Naive B cell (primary cell): ENCODE measurements at regions not wholly inside any gene's neighbourhood (a gene's known extent, or its start where the extent isn't known, plus 50 kb on each side); places are given as distances from the start of the nearest gene placed in this dataset.

ENCODE experiments used
- ATAC-seq, 2 donors: fragments of 150-1000 bp; cut with Tn5 transposase; 2 replicates each; pipeline ENCODE4 v1.10.0; 2021; ENCODE audit warnings: low read depth in 2 of 2, mild to moderate bottlenecking in 2 of 2, moderate library complexity in 2 of 2
- DNase-seq: peaks from one replicate; pipeline ENCODE4 v3.0.0; 2022
- H3K27ac Mint-ChIP-seq, 6 donors: one replicate each; pipeline ENCODE4 v1.8.0; 2020 to 2022; ENCODE audit warnings: mild to moderate bottlenecking in 6 of 6, mixed read lengths in 6 of 6, moderate library complexity in 5 of 6, inconsistent platforms in 2 of 6
- H3K27me3 Mint-ChIP-seq, 3 donors: one replicate each; pipeline ENCODE4 v1.8.0; 2021 to 2022; ENCODE audit warnings: mixed read lengths in 3 of 3, mild to moderate bottlenecking in 1 of 3
- H3K36me3 Mint-ChIP-seq, 2 donors: one replicate each; pipeline ENCODE4 v1.8.0; 2020 to 2022; ENCODE audit warnings: mixed read lengths in 2 of 2, inconsistent platforms in 1 of 2, mild to moderate bottlenecking in 1 of 2
- H3K4me1 Mint-ChIP-seq, 3 donors: one replicate each; pipeline ENCODE4 v1.8.0; 2020 to 2022; ENCODE audit warnings: mixed read lengths in 3 of 3, inconsistent platforms in 1 of 3, mild to moderate bottlenecking in 1 of 3, moderate library complexity in 1 of 3
- H3K4me3 Mint-ChIP-seq, 8 donors: one replicate each; pipeline ENCODE4 v1.8.0; 2020 to 2022; ENCODE audit warnings: mild to moderate bottlenecking in 8 of 8, mixed read lengths in 8 of 8, moderate library complexity in 8 of 8, inconsistent platforms in 2 of 8
- H3K9me3 Mint-ChIP-seq, 7 donors: one replicate each; pipeline ENCODE4 v1.8.0; 2020 to 2022; ENCODE audit warnings: mixed read lengths in 7 of 7, mild to moderate bottlenecking in 5 of 7, inconsistent platforms in 2 of 7, moderate library complexity in 1 of 7

GRCh38 chr3:117628823-117629291, 919.3 kb downstream of the TUSC7 start:
- ATAC-seq: no peak
- no peaks in the 10 kb centered on the region for H3K4me1 Mint-ChIP-seq
- H3K9me3 Mint-ChIP-seq: peaks cover 0 to 2% (median 0%) of the 10 kb centered on the region in 7 donors
- H3K27me3 Mint-ChIP-seq: no peaks in the 10 kb centered on the region
- no peak overlapping the region for H3K27ac Mint-ChIP-seq
- H3K36me3 Mint-ChIP-seq: no peaks in the 10 kb centered on the region
- no peak for DNase-seq
- no peak overlapping the region for H3K4me3 Mint-ChIP-seq

- H3K36me3 Mint-ChIP-seq: no peaks in the 10 kb centered on the region
- no peak for DNase-seq
- H3K4me3 Mint-ChIP-seq: no peak overlapping the region
- peaks cover 0 to 2% (median 0%) of the 10 kb centered on the region in 7 donors for H3K9me3 Mint-ChIP-seq
- no peak for ATAC-seq
- no peaks in the 10 kb centered on the region for H3K27me3 Mint-ChIP-seq
- no peak overlapping the region for H3K27ac Mint-ChIP-seq
- H3K4me1 Mint-ChIP-seq: no peaks in the 10 kb centered on the region
Observed at GRCh38 chr3:117629505-117629904, 919.9 kb downstream of the TUSC7 start.

GRCh38 chr3:117630469-117630868, 920.9 kb downstream of the TUSC7 start:
- no peaks in the 10 kb centered on the region for H3K4me1 Mint-ChIP-seq
- H3K27me3 Mint-ChIP-seq: no peaks in the 10 kb centered on the region
- DNase-seq (no peak), ATAC-seq (no peak)
- H3K9me3 Mint-ChIP-seq: peaks cover 0 to 4% (median 0%) of the 10 kb centered on the region in 7 donors
- no peak overlapping the region for H3K27ac Mint-ChIP-seq
- H3K36me3 Mint-ChIP-seq: no peaks in the 10 kb centered on the region
- no peak overlapping the region for H3K4me3 Mint-ChIP-seq

GRCh38 chr3:117630885-117631284, 921.3 kb downstream of the TUSC7 start:
- no peak for DNase-seq
- Mint-ChIP-seq H3K4me3 (no peak overlapping the region), H3K36me3 (no peaks in the 10 kb centered on the region), H3K4me1 (no peaks in the 10 kb centered on the region), H3K27ac (no peak overlapping the region), H3K27me3 (no peaks in the 10 kb centered on the region), H3K9me3 (peaks cover 0 to 4% (median 0%) of the 10 kb centered on the region in 7 donors)
- no peak for ATAC-seq

- Mint-ChIP-seq H3K4me1 (no peaks in the 10 kb centered on the region), H3K27ac (no peak overlapping the region), H3K27me3 (no peaks in the 10 kb centered on the region), H3K36me3 (no peaks in the 10 kb centered on the region), H3K4me3 (no peak overlapping the region), H3K9me3 (peaks cover 0 to 7% (median 0%) of the 10 kb centered on the region in 7 donors)
- ATAC-seq (no peak), DNase-seq (no peak)
Observed at GRCh38 chr3:117631781-117632180, 922.2 kb downstream of the TUSC7 start.

GRCh38 chr3:117632191-117632590, 922.6 kb downstream of the TUSC7 start:
- Mint-ChIP-seq H3K36me3 (no peaks in the 10 kb centered on the region), H3K27me3 (no peaks in the 10 kb centered on the region), H3K4me3 (no peak overlapping the region), H3K27ac (no peak overlapping the region), H3K9me3 (peaks cover 0 to 7% (median 0%) of the 10 kb centered on the region in 7 donors), H3K4me1 (no peaks in the 10 kb centered on the region)
- DNase-seq: no peak
- ATAC-seq: no peak

GRCh38 chr3:117633207-117633606, 923.6 kb downstream of the TUSC7 start:
- H3K4me3 Mint-ChIP-seq: no peak overlapping the region

GRCh38 chr3:117637666-117638065, 928.1 kb downstream of the TUSC7 start:
- no peak for ATAC-seq
- peaks cover 0 to 7% (median 3%) of the 10 kb centered on the region in 7 donors for H3K9me3 Mint-ChIP-seq
- no peaks in the 10 kb centered on the region for H3K27me3 Mint-ChIP-seq
- H3K36me3 Mint-ChIP-seq: no peaks in the 10 kb centered on the region
- H3K4me1 Mint-ChIP-seq: no peaks in the 10 kb centered on the region
- no peak overlapping the region for H3K4me3 Mint-ChIP-seq
- H3K27ac Mint-ChIP-seq: no peak overlapping the region
- DNase-seq: no peak

More at GRCh38 chr3:117633207-117633606, 923.6 kb downstream of the TUSC7 start:
- Mint-ChIP-seq H3K27ac (no peak overlapping the region), H3K27me3 (no peaks in the 10 kb centered on the region), H3K4me1 (no peaks in the 10 kb centered on the region), H3K9me3 (peaks cover 0 to 7% (median 3%) of the 10 kb centered on the region in 7 donors), H3K36me3 (no peaks in the 10 kb centered on the region)
- DNase-seq: no peak
- no peak for ATAC-seq

GRCh38 chr3:117644203-117644602, 934.6 kb downstream of the TUSC7 start:
- H3K9me3 Mint-ChIP-seq: peaks cover 0 to 11% (median 0%) of the 10 kb centered on the region in 7 donors

GRCh38 chr3:117645561-117646242, 936.1 kb downstream of the TUSC7 start:
- no peaks in the 10 kb centered on the region for H3K4me1 Mint-ChIP-seq
- no peak overlapping the region for H3K4me3 Mint-ChIP-seq
- H3K27me3 Mint-ChIP-seq: no peaks in the 10 kb centered on the region
- DNase-seq (no peak), ATAC-seq (no peak)
- H3K27ac Mint-ChIP-seq: no peak overlapping the region
- peaks cover 0 to 5% of the 10 kb centered on the region in 2 donors for H3K36me3 Mint-ChIP-seq
- peaks cover 0 to 11% (median 0%) of the 10 kb centered on the region in 7 donors for H3K9me3 Mint-ChIP-seq

More at GRCh38 chr3:117644203-117644602, 934.6 kb downstream of the TUSC7 start:
- H3K4me3 Mint-ChIP-seq: no peak overlapping the region
- ATAC-seq (no peak), DNase-seq (no peak)
- no peak overlapping the region for H3K27ac Mint-ChIP-seq
- no peaks in the 10 kb centered on the region for H3K27me3 Mint-ChIP-seq
- H3K4me1 Mint-ChIP-seq: no peaks in the 10 kb centered on the region
- peaks cover 0 to 5% of the 10 kb centered on the region in 2 donors for H3K36me3 Mint-ChIP-seq

- Mint-ChIP-seq H3K27me3 (no peaks in the 10 kb centered on the region), H3K36me3 (peaks cover 0 to 5% of the 10 kb centered on the region in 2 donors), H3K4me1 (no peaks in the 10 kb centered on the region), H3K4me3 (no peak overlapping the region), H3K9me3 (peaks cover 0 to 11% (median 0%) of the 10 kb centered on the region in 7 donors), H3K27ac (no peak overlapping the region)
- ATAC-seq (no peak), DNase-seq (no peak)
Observed at GRCh38 chr3:117647435-117647834, 937.9 kb downstream of the TUSC7 start.

GRCh38 chr3:117651246-117651645, 941.7 kb downstream of the TUSC7 start:
- Mint-ChIP-seq H3K4me3 (no peak overlapping the region), H3K36me3 (no peaks in the 10 kb centered on the region), H3K9me3 (peaks cover 0 to 4% (median 0%) of the 10 kb centered on the region in 7 donors), H3K27ac (no peak overlapping the region), H3K4me1 (no peaks in the 10 kb centered on the region), H3K27me3 (no peaks in the 10 kb centered on the region)
- no peak for DNase-seq
- ATAC-seq: no peak

GRCh38 chr3:117656391-117656790, 946.8 kb downstream of the TUSC7 start:
- Mint-ChIP-seq H3K4me1 (no peaks in the 10 kb centered on the region), H3K27me3 (no peaks in the 10 kb centered on the region), H3K9me3 (peaks cover 0 to 4% (median 0%) of the 10 kb centered on the region in 7 donors), H3K27ac (no peak overlapping the region), H3K36me3 (no peaks in the 10 kb centered on the region), H3K4me3 (no peak overlapping the region)
- ATAC-seq: no peak
- no peak for DNase-seq

GRCh38 chr3:117657278-117657677, 947.7 kb downstream of the TUSC7 start:
- ATAC-seq: no peak

More at GRCh38 chr3:117657278-117657677, 947.7 kb downstream of the TUSC7 start:
- DNase-seq: no peak
- no peaks in the 10 kb centered on the region for H3K27me3 Mint-ChIP-seq
- H3K4me1 Mint-ChIP-seq: no peaks in the 10 kb centered on the region
- H3K9me3 Mint-ChIP-seq: peaks cover 0 to 4% (median 0%) of the 10 kb centered on the region in 7 donors
- no peak overlapping the region for H3K27ac Mint-ChIP-seq
- H3K36me3 Mint-ChIP-seq: no peaks in the 10 kb centered on the region
- H3K4me3 Mint-ChIP-seq: no peak overlapping the region
